Glomerular visceral epithelial cell (primary cell): ENCODE measurements at regions not wholly inside any gene's neighbourhood (a gene's known extent, or its start where the extent isn't known, plus 50 kb on each side); places are given as distances from the start of the nearest gene placed in this dataset.

ENCODE experiments used
- DNase-seq: peaks from one replicate; pipeline ENCODE4 v3.0.0-alpha.2; 2016; ENCODE audit errors: extremely low spot score

DNA sequence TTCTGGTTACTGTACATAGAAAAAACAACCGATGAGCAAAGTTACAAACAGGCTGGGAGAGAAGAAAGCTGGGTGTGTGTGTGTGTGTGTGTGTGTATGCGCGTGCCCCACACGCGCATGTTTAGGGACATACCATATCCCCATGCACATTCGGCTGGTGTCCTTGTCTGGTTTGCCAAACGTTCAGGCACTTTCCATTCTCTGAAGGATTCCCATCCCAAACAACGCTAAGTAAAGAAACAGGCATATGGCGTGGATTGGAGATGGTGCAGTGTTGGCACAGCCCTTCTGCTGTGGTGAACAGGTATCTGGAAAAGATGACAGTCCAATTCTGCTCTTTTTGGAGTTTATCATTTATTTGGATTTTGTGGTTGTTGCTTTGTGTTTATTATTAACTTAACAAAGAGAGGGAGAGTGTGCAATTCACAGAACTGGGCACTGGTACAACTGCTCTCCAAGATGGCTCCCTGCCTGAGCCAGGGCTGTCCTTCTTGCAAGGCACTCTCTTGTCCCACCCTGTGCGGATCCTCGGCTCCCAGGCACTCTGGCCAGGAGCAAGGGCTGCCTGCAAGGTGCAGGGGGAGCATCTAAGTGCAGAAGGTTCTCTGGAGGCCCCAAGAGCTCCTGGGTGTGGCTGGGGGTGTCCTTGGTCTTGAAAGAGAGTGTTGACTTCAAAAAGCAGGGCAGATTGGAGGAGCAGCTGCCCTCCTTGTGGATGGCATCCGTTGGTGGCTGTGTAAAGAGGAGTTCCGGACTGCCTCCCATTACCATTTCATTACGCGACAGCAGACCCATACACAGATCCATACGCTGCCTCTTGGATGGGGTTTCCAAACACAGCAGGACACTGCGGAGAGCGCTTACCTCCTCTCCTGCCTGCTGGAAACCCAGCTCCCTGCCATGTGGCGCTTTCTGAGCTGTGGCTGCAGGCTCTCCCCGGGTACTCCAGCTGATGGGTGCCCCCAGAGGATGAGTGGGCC is 263.1 kb downstream of the ZNF536 start:
- DNase-seq = no peak

DNA sequence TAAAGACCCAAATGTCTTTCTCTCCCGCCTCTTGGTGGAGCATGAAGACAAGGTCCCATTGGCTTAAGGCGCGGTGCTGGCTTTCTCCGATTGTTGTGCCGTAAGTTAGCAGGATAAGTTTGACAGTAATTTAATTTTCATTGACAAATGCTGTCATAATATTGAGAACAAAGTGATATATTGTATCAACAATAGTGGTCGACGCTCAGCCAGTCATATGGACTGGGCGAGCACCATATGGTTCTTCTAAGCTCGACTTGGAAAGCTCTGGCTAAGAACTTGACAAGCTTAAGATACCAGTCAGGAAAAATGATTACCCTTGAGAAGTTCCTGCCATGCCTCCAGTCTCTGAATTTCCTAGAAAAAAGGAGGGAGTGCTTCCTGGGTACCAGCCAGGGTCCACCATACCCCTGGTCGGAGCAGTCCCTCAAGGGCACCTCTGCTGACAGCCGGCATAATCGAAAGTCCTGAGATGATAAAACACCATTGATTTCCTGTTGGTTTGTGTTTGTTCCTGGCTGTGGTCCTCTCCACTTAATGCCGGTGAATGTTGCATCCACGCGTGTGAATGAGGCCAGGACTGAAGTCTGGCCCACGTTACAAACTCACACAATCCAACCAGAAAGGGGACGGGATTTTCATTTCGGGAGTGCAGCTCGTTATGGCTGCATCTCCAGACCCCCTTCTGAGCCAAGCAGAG is 262.1 kb downstream of the ZNF536 start:
- no peak for DNase-seq

DNA sequence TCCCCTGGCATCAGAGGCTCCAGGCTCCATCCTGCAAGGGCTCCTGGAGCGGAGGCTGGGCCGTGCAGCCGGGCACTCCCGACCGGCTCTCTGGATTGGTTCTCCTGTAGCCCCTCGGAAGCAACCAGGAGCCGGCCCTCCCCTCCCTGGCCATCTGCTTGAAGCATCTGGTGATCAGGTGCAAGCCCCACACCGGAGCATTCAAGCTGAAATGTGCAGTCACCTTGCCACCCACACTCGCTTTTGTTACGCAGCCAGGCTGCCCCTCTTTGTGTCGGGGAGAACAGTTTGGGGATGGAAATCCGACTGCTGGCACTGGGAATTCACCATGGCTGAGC is 258.8 kb downstream of the ZNF536 start:
- DNase-seq = no peak

DNA sequence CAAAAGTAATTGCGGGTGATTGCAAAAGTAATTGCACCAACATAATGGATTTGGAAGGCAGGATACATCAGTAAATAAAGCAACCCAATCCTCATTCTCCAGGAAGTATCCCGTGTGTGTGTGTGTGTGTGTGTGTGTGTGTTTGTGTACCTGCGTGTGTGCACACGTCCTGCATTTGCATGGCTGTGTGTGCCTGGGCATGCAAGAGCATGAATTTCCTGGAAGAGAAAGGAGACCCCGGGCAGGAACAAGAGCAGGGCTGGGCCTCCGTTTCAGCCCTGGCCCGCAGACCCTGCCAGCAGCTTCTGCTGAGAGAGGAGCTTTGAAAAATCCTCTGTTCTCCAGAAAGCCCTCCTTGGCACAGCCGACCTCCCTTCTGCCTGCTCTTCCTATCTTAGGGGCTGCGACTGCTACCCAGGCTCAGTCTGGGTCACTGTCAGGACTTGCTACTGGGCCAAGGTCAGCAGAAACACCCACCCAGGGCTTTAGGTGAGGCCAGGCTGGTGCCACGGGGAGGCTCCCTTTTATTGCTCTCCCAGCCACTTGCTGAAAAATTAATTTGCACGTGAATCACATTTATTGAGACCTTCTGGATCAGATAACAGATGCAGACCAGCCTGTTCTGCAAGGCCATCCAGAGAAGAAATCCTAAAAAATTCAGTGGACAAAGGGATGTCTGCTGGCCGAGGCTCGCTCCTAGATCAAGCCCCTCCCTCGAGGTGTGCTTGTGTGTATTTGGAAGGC is 258.3 kb downstream of the ZNF536 start:
- DNase-seq = no peak

DNA sequence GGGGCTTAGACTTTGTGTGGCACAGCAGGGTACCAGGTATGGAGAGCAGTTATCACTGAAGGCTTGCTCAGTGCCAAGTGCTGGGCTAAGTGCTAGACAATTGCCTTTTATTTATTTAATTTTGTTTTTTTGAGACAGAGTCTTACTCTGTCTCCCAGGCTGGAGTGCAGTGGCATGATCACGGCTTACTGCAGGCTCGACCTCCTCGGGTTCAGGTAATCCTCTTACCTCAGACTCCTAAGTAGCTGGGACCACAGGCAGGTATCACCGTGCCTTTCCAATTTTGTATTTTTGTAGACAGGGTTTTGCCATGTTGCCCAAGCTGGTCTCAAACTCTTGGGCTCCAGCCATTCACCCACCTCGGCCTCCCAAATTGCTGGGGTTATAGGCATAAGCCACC is 256.9 kb downstream of the ZNF536 start:
- DNase-seq = no peak

DNA sequence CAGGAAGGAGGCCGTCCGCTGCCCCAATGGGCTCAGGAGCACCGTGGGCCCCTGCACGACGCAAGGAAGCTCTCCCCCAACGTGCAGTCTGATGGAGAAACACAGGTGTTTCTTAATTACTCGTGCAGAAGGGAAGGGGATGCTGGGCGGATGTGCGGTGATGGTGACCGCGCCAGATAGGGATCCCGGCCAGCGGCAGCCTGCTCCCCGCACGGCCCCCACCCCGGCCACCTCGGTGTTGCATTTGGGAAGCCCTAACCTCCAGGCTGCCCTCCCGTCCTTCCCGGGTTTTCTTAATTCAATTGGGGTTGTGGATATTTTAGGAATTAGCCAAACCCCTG is 254.4 kb downstream of the ZNF536 start:
- no peak for DNase-seq

DNA sequence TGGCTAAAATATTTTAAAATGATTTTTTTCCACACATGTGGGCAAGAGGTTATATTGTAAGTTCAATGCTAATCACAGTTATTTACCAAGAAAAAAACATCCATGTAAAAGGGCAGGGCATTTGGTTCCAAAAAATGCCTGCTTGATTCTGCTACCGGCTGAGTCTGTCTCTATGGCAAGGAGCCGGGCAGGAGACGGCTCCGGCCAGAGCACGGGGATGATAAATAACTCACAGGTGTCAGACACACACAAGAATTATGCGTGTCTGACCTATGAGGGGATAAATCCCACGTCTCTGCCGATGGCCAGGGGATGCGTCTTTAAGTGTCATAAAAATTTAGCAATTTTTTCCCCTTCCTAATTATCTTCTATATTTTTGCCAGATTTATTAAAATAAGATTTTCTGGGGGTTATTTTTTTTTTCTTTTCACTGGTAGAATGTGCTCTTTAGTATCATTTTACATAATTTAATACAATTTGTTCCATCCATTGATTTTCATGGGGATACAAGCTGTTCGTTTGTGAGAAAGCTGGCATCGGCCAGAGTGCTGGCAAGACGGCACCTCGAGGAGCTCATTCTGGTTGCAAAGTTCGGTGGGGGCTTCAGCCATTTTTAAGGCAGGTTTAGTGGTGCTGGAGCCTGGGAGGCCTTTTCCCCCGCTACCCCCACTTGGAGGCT is 253.9 kb downstream of the ZNF536 start:
- DNase-seq = no peak

DNA sequence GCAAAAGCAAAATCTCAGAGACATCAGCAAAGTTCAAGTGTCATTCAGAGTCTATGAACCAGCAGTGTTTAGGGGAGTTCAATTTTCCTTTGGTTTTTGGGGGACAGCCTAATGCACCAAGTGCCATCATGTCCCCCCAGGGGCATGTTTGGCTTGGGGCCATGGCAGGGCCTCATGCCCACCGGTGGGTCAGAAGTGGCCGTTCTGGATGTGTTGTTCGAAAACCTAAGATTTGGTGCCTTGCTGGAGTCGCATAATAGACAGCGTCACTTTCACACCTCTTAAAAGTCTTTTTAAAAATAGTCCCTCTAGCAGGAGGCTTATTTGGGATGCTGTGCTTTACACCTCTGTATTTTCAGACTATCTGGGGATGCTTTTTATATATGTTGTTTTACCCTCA is 250.1 kb downstream of the ZNF536 start:
- DNase-seq = no peak

DNA sequence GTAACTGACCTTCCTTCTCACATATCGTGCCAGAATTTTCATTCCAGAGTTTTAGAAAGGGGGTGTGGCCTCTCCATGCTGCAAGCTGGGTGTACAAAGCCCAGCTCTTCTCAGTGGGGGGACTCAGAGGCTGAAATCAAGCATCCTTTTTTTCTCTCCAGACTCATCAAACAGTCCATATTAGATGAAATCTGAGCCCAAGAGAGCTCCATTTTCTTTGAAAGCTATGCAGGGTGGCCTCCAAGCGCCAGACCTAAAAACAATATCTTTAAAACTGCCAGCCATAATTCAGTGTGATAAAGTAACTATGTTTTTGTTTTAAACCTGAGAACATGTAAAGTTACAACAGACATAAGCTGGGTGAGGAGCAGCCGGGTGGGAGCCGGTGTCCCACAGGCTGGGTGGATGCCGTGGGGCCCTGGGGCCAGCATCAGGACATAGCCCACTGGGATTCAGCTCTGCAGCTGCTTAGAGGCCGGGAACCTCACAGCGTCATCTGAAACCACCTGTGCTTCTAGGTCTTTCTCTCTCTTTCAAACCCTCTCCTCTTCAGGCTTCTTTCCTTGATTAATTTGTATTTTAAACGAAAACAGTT is 249.2 kb downstream of the ZNF536 start:
- no peak for DNase-seq

DNA sequence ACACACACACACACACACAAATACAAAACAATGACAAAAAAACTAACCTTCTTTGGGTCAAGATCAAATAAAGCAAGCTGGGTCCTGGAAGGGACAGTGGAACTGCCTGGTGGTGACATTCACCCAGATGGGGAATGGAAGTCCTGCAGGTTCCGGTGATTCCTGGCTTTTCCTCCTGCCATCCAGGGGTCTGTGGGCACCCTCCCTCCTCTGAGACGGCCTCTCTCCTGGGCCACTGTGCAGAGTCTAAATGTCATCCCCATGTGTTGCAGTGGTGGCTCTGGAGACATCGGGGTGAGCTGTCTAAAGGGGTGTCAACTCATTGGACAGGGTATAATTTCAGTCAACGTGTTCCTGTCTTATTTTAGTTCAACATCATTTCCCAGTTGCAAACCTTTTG is 248.2 kb downstream of the ZNF536 start:
- no peak for DNase-seq

DNA sequence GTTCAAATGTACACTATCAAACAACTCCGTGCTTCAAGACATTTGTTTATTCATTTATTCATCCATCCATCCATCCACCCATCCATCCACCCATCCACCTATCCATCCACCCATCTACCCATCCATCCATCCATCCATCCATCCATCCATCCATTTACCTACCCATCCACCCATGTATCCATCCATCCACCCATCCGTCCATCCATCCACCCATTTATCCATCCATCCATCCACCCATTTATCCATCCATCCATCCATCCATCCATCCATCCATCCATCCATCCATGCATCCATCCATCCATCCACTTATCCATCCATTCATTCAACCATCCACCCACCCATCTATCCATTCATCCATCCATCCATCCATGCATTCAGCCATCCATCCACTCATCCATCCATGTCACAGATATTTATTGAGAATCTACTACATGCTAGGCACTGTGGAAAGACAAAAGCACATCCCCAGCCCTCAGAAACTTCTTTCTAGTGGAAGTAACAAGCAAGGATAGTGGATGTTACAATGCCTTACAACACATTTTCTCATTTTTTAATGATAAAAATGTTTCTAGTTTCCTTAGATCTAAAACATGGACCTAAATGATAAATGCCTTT is 237.6 kb downstream of the ZNF536 start:
- DNase-seq = no peak

DNA sequence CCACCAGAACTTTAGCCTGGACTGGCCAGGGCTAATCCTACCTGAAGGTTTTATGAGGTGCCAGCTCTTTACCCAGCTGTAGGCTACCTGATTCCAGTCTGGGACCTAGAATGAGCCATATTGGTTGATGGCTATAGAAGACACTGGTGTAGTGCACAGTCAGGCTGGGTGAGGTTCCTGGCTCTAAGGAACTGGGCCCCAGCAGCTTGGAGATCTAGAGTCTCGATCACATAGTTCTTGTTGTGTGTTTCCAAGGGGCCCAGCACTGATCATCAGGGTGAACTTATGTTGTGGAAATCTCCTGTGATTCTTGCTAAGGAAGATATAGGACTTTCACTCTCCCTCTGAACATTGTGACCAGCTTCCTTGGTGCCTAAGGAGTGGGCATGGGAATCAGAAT is 236.3 kb downstream of the ZNF536 start:
- DNase-seq = no peak
